ENCODE measurements at regions not wholly inside any gene's neighbourhood (a gene's known extent, or its start where the extent isn't known, plus 50 kb on each side); places are given as distances from the start of the nearest gene placed in this dataset.

GRCh38 chr6:137652961-137653705 lies 158.9 kb upstream of the OLIG3 start:
- TF ChIP-seq POLR2AphosphoS5 (IDR thresholded peaks at IDR 0.05; ENCODE audit: low read depth) (no peak), SPI1 (IDR thresholded peaks at IDR 0.05; ENCODE audit: borderline replicate concordance, low read depth) (no peak), GABPA (IDR thresholded peaks at IDR 0.05; ENCODE audit: low read depth) (no peak)
- TF ChIP-seq, protein P1, sequence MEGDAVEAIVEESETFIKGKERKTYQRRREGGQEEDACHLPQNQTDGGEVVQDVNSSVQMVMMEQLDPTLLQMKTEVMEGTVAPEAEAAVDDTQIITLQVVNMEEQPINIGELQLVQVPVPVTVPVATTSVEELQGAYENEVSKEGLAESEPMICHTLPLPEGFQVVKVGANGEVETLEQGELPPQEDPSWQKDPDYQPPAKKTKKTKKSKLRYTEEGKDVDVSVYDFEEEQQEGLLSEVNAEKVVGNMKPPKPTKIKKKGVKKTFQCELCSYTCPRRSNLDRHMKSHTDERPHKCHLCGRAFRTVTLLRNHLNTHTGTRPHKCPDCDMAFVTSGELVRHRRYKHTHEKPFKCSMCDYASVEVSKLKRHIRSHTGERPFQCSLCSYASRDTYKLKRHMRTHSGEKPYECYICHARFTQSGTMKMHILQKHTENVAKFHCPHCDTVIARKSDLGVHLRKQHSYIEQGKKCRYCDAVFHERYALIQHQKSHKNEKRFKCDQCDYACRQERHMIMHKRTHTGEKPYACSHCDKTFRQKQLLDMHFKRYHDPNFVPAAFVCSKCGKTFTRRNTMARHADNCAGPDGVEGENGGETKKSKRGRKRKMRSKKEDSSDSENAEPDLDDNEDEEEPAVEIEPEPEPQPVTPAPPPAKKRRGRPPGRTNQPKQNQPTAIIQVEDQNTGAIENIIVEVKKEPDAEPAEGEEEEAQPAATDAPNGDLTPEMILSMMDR (IDR thresholded peaks at IDR 0.05; ENCODE audit: insufficient read depth, low read length): no peak
- TF ChIP-seq, protein P2, sequence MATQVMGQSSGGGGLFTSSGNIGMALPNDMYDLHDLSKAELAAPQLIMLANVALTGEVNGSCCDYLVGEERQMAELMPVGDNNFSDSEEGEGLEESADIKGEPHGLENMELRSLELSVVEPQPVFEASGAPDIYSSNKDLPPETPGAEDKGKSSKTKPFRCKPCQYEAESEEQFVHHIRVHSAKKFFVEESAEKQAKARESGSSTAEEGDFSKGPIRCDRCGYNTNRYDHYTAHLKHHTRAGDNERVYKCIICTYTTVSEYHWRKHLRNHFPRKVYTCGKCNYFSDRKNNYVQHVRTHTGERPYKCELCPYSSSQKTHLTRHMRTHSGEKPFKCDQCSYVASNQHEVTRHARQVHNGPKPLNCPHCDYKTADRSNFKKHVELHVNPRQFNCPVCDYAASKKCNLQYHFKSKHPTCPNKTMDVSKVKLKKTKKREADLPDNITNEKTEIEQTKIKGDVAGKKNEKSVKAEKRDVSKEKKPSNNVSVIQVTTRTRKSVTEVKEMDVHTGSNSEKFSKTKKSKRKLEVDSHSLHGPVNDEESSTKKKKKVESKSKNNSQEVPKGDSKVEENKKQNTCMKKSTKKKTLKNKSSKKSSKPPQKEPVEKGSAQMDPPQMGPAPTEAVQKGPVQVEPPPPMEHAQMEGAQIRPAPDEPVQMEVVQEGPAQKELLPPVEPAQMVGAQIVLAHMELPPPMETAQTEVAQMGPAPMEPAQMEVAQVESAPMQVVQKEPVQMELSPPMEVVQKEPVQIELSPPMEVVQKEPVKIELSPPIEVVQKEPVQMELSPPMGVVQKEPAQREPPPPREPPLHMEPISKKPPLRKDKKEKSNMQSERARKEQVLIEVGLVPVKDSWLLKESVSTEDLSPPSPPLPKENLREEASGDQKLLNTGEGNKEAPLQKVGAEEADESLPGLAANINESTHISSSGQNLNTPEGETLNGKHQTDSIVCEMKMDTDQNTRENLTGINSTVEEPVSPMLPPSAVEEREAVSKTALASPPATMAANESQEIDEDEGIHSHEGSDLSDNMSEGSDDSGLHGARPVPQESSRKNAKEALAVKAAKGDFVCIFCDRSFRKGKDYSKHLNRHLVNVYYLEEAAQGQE (IDR thresholded peaks at IDR 0.05; ENCODE audit: insufficient replicate concordance, low read depth): no peak

All from HL-60 (cell line).